OCI-LY7 (cell line): ENCODE measurements at regions not wholly inside any gene's neighbourhood (a gene's known extent, or its start where the extent isn't known, plus 50 kb on each side); places are given as distances from the start of the nearest gene placed in this dataset.

ENCODE experiments used
- BruUV-seq: library from RNA; stranded (reverse); fragments of 400-500 nt; replicated peaks from 2 replicates; lab custom pipeline; 2021; lab: Mats Ljungman, UMichigan
- CTCF ChIA-PET: fragments of 300-600 bp; sonication (Branson Sonifier 250); formaldehyde crosslinking; loops from one replicate; lab custom pipeline; 2022; ENCODE audit warnings: antibody characterized with exemption; ENCODE audit not compliant: unreplicated experiment; lab: Charles Lee
- POLR2A ChIA-PET: fragments of 300-600 bp; sonication (Branson Sonifier 250); formaldehyde crosslinking; loops from one replicate; lab custom pipeline; 2022; ENCODE audit warnings: antibody characterized with exemption; lab: Charles Lee
- DNase-seq: peaks from one replicate; pipeline ENCODE4 v3.0.0-alpha.2; 2015; ENCODE audit warnings: low spot score
- H2AFZ ChIP-seq: fragments of 200-600 bp; sonication (generic), shearing (Covaris generic); 2 replicates; pipeline ENCODE4 v1.6.1; 2014; ENCODE audit warnings: mild to moderate bottlenecking, antibody characterized with exemption, low read length, moderate library complexity
- H3K27ac ChIP-seq: fragments of 200-600 bp; sonication (generic); 2 replicates; pipeline ENCODE4 v1.5.1; 2014; ENCODE audit warnings: mixed run types, low read depth, mild to moderate bottlenecking, moderate library complexity, low read length, inconsistent platforms; ENCODE audit not compliant: poor library complexity, severe bottlenecking
- H3K36me3 ChIP-seq: fragments of 200-600 bp; sonication (generic); 2 replicates; pipeline ENCODE4 v1.6.1; 2014; ENCODE audit warnings: mild to moderate bottlenecking, antibody characterized with exemption, low read length, moderate library complexity, mixed read lengths; ENCODE audit not compliant: insufficient read depth
- H3K4me1 ChIP-seq: fragments of 200-600 bp; sonication (generic); 2 replicates; pipeline ENCODE4 v1.5.1; 2014; ENCODE audit warnings: mild to moderate bottlenecking, low read length; ENCODE audit not compliant: insufficient read depth, poor library complexity, severe bottlenecking
- H3K4me2 ChIP-seq: fragments of 200-600 bp; sonication (generic); 2 replicates; pipeline ENCODE4 v1.6.1; 2014; ENCODE audit warnings: mild to moderate bottlenecking, low read length
- H3K4me3 ChIP-seq: fragments of 200-600 bp; sonication (generic); 2 replicates; pipeline ENCODE4 v1.5.1; 2014; ENCODE audit warnings: mild to moderate bottlenecking, low read depth, low read length; ENCODE audit not compliant: poor library complexity, severe bottlenecking
- H3K79me2 ChIP-seq: fragments of 200-600 bp; sonication (generic); 2 replicates; pipeline ENCODE4 v1.6.1; 2016; ENCODE audit warnings: low read depth, mild to moderate bottlenecking, low read length, moderate library complexity, mixed read lengths; ENCODE audit not compliant: insufficient read depth
- H3K9me2 ChIP-seq: fragments of 200-600 bp; sonication (generic); 2 replicates; pipeline ENCODE4 v1.6.1; 2016; ENCODE audit warnings: mild to moderate bottlenecking, low read length, mixed read lengths; ENCODE audit not compliant: insufficient read depth
- H3K9me3 ChIP-seq: fragments of 200-600 bp; sonication (generic); 2 replicates; pipeline ENCODE4 v1.6.1; 2014; ENCODE audit warnings: mild to moderate bottlenecking, mixed run types, low read length, mixed read lengths
- H4K20me1 ChIP-seq: fragments of 200-600 bp; sonication (generic); 2 replicates; pipeline ENCODE4 v1.6.1; 2014; ENCODE audit warnings: mild to moderate bottlenecking, antibody characterized with exemption, low read length, moderate library complexity, mixed read lengths; ENCODE audit not compliant: insufficient read depth
- EZH2phosphoT487 ChIP-seq: fragments of 200-600 bp; sonication (generic); IDR thresholded peaks from 2 replicates; pipeline ENCODE4 v1.6.1; 2018; ENCODE audit warnings: low read depth, borderline replicate concordance, mild to moderate bottlenecking, mixed run types, antibody characterized with exemption, low read length, moderate library complexity, mixed read lengths
- intact Hi-C: fragments of 100-400 bp; cut with micrococcal nuclease; formaldehyde crosslinking; loops from one replicate; pipeline ENCODE4 v1.10.0; 2022; ENCODE audit not compliant: unreplicated experiment
- TF ChIP-seq, protein P1 (sequence below): fragments of 200-600 bp; sonication (generic); conservative IDR thresholded peaks from 2 replicates; pipeline ENCODE4 v1.5.1; 2014; ENCODE audit warnings: mild to moderate bottlenecking, antibody characterized with exemption, low read length, moderate library complexity, mixed read lengths

DNA sequence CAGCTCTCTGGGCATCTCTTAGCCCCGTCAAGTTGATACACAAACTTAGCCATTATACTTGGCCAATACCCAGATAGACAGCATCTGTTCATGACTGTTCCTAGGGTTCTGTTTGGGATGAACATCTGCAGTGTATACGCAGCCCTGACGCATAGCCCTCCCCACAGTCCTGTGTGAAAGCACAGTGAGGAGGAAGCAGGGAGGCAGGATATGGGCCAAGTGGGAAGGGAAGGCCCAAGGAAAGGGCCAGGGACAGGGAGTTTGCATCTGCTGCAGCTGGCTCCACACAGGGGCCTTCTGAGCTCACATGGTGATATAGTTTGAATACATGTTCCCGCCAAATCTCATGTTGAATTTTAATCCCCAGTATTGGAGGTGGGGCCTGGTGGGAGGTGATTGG is 80.2 kb downstream of the CMPK2 start:
- ChIA-PET CTCF (interaction anchor here (1.0 kb wide), 1 partner anchor 14 kb away, joined by 3 read pairs; no protein-coding TSS in a partner anchor), POLR2A (interaction anchor here (0.6 to 1.6 kb wide), 2 partner anchors 10 to 259 kb away, joined by 3 read pairs; no protein-coding TSS in a partner anchor)
- DNase-seq, result no peak
- TF ChIP-seq EZH2phosphoT487, result no peak
- TF ChIP-seq, protein P1, sequence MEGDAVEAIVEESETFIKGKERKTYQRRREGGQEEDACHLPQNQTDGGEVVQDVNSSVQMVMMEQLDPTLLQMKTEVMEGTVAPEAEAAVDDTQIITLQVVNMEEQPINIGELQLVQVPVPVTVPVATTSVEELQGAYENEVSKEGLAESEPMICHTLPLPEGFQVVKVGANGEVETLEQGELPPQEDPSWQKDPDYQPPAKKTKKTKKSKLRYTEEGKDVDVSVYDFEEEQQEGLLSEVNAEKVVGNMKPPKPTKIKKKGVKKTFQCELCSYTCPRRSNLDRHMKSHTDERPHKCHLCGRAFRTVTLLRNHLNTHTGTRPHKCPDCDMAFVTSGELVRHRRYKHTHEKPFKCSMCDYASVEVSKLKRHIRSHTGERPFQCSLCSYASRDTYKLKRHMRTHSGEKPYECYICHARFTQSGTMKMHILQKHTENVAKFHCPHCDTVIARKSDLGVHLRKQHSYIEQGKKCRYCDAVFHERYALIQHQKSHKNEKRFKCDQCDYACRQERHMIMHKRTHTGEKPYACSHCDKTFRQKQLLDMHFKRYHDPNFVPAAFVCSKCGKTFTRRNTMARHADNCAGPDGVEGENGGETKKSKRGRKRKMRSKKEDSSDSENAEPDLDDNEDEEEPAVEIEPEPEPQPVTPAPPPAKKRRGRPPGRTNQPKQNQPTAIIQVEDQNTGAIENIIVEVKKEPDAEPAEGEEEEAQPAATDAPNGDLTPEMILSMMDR, result no peak
- Histone ChIP-seq H3K9me3 (no peaks in the 10 kb centered on the region), H2AFZ (no peak overlapping the region), H4K20me1 (no peaks in the 10 kb centered on the region), H3K27ac (no peak overlapping the region), H3K4me1 (peaks cover 14% of the 10 kb centered on the region), H3K9me2 (no peaks in the 10 kb centered on the region), H3K79me2 (no peaks in the 10 kb centered on the region), H3K4me3 (no peak overlapping the region), H3K36me3 (no peaks in the 10 kb centered on the region), H3K4me2 (no peak overlapping the region)
- BruUV-seq, result no TSS peak
- intact Hi-C loops, result no loop called here

DNA sequence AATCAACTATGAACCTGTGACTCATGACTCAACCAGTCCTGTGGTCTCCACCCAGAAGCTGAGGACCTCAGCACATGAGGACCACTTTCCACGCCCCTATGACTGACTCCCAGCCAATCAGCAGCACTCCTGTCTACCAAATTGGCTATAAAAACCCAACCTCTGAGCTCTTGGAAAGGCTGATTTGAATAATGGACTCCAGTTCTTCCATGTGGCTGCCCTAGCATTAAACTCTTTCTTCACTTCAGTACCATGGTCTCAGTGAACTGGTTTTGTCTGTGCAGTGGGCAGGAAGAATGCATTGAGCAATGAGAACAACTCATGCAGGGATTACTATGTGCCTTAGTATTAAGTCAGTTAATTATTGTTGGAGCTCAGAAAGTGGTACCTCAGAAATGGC is 78.3 kb downstream of the CMPK2 start:
- H3K9me3 ChIP-seq, result no peaks in the 10 kb centered on the region
- ChIA-PET CTCF (no interaction called here), POLR2A (interaction anchor here (1.0 to 1.5 kb wide), 2 partner anchors 9 to 38 kb away, joined by 4 to 5 read pairs; no protein-coding TSS in a partner anchor)
- intact Hi-C loops, result no loop called here
- no peak overlapping the region for H2AFZ ChIP-seq
- H3K4me3 ChIP-seq, result no peak overlapping the region
- no peaks in the 10 kb centered on the region for H3K79me2 ChIP-seq
- H3K4me1 ChIP-seq, result no peaks in the 10 kb centered on the region
- no peaks in the 10 kb centered on the region for H3K36me3 ChIP-seq
- H3K4me2 ChIP-seq, result no peak overlapping the region
- no peaks in the 10 kb centered on the region for H3K9me2 ChIP-seq
- no peaks in the 10 kb centered on the region for H4K20me1 ChIP-seq
- TF ChIP-seq EZH2phosphoT487, result no peak
- TF ChIP-seq, protein P1, result no peak
- BruUV-seq, result no TSS peak
- DNase-seq, result no peak
- no peak overlapping the region for H3K27ac ChIP-seq

DNA sequence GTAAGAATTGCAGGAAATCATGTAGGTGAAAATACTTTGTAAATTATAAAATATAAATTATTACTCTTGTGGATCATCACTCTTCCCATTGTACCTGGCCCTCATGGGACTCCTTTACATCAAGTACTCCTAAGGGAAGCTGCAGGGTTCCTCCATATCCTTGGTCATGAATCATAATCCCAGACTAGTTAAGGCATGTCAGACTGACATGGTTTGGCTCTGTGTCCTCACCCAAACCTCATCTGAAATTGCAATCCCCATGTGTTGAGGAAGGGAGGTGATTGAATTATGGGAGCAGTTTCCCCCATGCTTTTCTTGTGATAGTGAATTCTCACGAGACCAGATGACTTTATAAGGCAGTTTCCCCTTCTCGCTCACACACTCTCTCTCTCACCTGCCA is 77.1 kb downstream of the CMPK2 start:
- no peak for DNase-seq
- no peak overlapping the region for H3K4me2 ChIP-seq
- intact Hi-C loops, result no loop called here
- no peak overlapping the region for H3K4me3 ChIP-seq
- ChIA-PET CTCF (no interaction called here), POLR2A (interaction anchor here (1.5 kb wide), 1 partner anchor 8 kb away, joined by 5 read pairs; no protein-coding TSS in a partner anchor)
- no peak overlapping the region for H2AFZ ChIP-seq
- H3K4me1 ChIP-seq, result no peaks in the 10 kb centered on the region
- no peaks in the 10 kb centered on the region for H3K9me2 ChIP-seq
- TF ChIP-seq, protein P1, result no peak
- TF ChIP-seq EZH2phosphoT487, result no peak
- H4K20me1 ChIP-seq, result no peaks in the 10 kb centered on the region
- H3K36me3 ChIP-seq, result no peaks in the 10 kb centered on the region
- no peaks in the 10 kb centered on the region for H3K79me2 ChIP-seq
- no peaks in the 10 kb centered on the region for H3K9me3 ChIP-seq
- H3K27ac ChIP-seq, result no peak overlapping the region
- no TSS peak for BruUV-seq
